ENCODE measurements at regions not wholly inside any gene's neighbourhood (a gene's known extent, or its start where the extent isn't known, plus 50 kb on each side); places are given as distances from the start of the nearest gene placed in this dataset.

- no peaks in the 10 kb centered on the region for H3K27me3 ChIP-seq (ENCODE audit: control insufficient read depth in 2 of 2, insufficient read depth in 2 of 2, low read length in 2 of 2)
Measured at GRCh38 chr12:46535907-46536306, 163.3 kb upstream of the SLC38A2 start.

GRCh38 chr12:46535376-46535775 lies 162.8 kb upstream of the SLC38A2 start:
- Mint-ChIP-seq H3K27me3 (ENCODE audit: low read depth in 3 of 3) (no peaks in the 10 kb centered on the region), H3K4me1 (peaks cover 17% of the 10 kb centered on the region), H3K27ac (peak overlapping the region in 1 of 7 donors; percentile 12), H3K9me3 (peaks cover 7 to 19% (median 12%) of the 10 kb centered on the region in 7 donors), H3K36me3 (no peaks in the 10 kb centered on the region), H3K4me3 (no peak overlapping the region)
- no peak for DNase-seq
- Histone ChIP-seq H3K9me3 (replicated peaks in 1 of 2; ENCODE audit: control insufficient read depth in 1 of 2, insufficient read depth in 1 of 2, low read length in 2 of 2) (peaks cover 13 to 16% of the 10 kb centered on the region in 2 donors), H2AFZ (ENCODE audit: insufficient read depth, low read depth, low read length, poor library complexity, severe bottlenecking) (no peak overlapping the region), H3K36me3 (replicated peaks in 1 of 2; ENCODE audit: control insufficient read depth in 1 of 2, insufficient read depth in 2 of 2, low read length in 2 of 2) (no peaks in the 10 kb centered on the region), H4K20me1 (ENCODE audit: insufficient read depth, low read length) (no peaks in the 10 kb centered on the region), H3K4me1 (ENCODE audit: control insufficient read depth in 1 of 2, insufficient read depth in 2 of 2, low read length in 2 of 2) (peaks cover 9 to 10% of the 10 kb centered on the region in 2 donors), H3K27ac (ENCODE audit: low read depth in 1 of 2, low read length in 2 of 2) (no peak overlapping the region), H3K27me3 (ENCODE audit: control insufficient read depth in 2 of 2, insufficient read depth in 2 of 2, low read length in 2 of 2) (no peaks in the 10 kb centered on the region), H3K9ac (ENCODE audit: insufficient read depth, low read length, poor library complexity, severe bottlenecking) (no peak overlapping the region), H3K79me2 (ENCODE audit: insufficient read depth, low read length) (no peaks in the 10 kb centered on the region), H3K4me3 (replicated peaks in 1 of 3; ENCODE audit: low read depth in 2 of 3, low read length in 3 of 3) (no peak overlapping the region), H3K4me2 (replicated peaks; ENCODE audit: extremely low read depth, low read length, poor library complexity, severe bottlenecking) (no peak overlapping the region)
- intact Hi-C loops (cut with micrococcal nuclease): no loop called here
- TF ChIP-seq CTCF (IDR thresholded peaks at IDR 0.05): no peak
- 100% methylated on average over 1 of the region's 3 CpGs for WGBS (ENCODE audit: insufficient coverage)

More at GRCh38 chr12:46535907-46536306, 163.3 kb upstream of the SLC38A2 start:
- H3K4me3 Mint-ChIP-seq: no peak overlapping the region
- Histone ChIP-seq H4K20me1 (ENCODE audit: insufficient read depth, low read length) (no peaks in the 10 kb centered on the region), H3K79me2 (ENCODE audit: insufficient read depth, low read length) (no peaks in the 10 kb centered on the region), H3K9me3 (replicated peaks in 1 of 2; ENCODE audit: control insufficient read depth in 1 of 2, insufficient read depth in 1 of 2, low read length in 2 of 2) (peaks cover 9 to 11% of the 10 kb centered on the region in 2 donors), H3K36me3 (replicated peaks in 1 of 2; ENCODE audit: control insufficient read depth in 1 of 2, insufficient read depth in 2 of 2, low read length in 2 of 2) (no peaks in the 10 kb centered on the region), H3K27ac (ENCODE audit: low read depth in 1 of 2, low read length in 2 of 2) (no peak overlapping the region), H3K4me1 (ENCODE audit: control insufficient read depth in 1 of 2, insufficient read depth in 2 of 2, low read length in 2 of 2) (peaks cover 9 to 10% of the 10 kb centered on the region in 2 donors), H3K9ac (ENCODE audit: insufficient read depth, low read length, poor library complexity, severe bottlenecking) (no peak overlapping the region), H2AFZ (ENCODE audit: insufficient read depth, low read depth, low read length, poor library complexity, severe bottlenecking) (no peak overlapping the region), H3K4me2 (replicated peaks; ENCODE audit: extremely low read depth, low read length, poor library complexity, severe bottlenecking) (no peak overlapping the region), H3K4me3 (replicated peaks in 1 of 3; ENCODE audit: low read depth in 2 of 3, low read length in 3 of 3) (no peak overlapping the region)
- H3K9me3 Mint-ChIP-seq: peaks cover 7 to 18% (median 9%) of the 10 kb centered on the region in 7 donors
- intact Hi-C loops (cut with micrococcal nuclease): no loop called here
- H3K36me3 Mint-ChIP-seq: no peaks in the 10 kb centered on the region
- H3K4me1 Mint-ChIP-seq: peaks cover 17% of the 10 kb centered on the region
- H3K27me3 Mint-ChIP-seq (ENCODE audit: low read depth in 3 of 3): no peaks in the 10 kb centered on the region
- H3K27ac Mint-ChIP-seq: peak overlapping the region in 4 of 7 donors; percentile 12 to 20 (median 14)
- no peak for DNase-seq
- 50% methylated on average over 3 of the region's 6 CpGs for WGBS (ENCODE audit: insufficient coverage)
- no peak for TF ChIP-seq CTCF (IDR thresholded peaks at IDR 0.05)

Data from CD14-positive monocyte (primary cell).